Thyroid gland (tissue), 4 donors: ENCODE measurements at regions not wholly inside any gene's neighbourhood (a gene's known extent, or its start where the extent isn't known, plus 50 kb on each side); places are given as distances from the start of the nearest gene placed in this dataset.

ENCODE experiments used
- CTCF ChIP-seq, 6 experiments: fragments of 200-600 bp in 3 of 6; fragments of 450-650 bp in 3 of 6; sonication (generic) in 3 of 6; IDR thresholded peaks; one replicate each; pipeline ENCODE4 v1.5.1; 2016 to 2019; ENCODE audit warnings: antibody characterized with exemption in 6 of 6, mild to moderate bottlenecking in 2 of 6, inconsistent platforms in 1 of 6, moderate library complexity in 1 of 6
- POLR2A ChIP-seq, 2 donors: fragments of 450-650 bp; IDR thresholded peaks; one replicate each; pipeline ENCODE4 v1.6.1; 2017; ENCODE audit warnings: antibody characterized with exemption in 2 of 2, mild to moderate bottlenecking in 2 of 2, moderate library complexity in 1 of 2

DNA sequence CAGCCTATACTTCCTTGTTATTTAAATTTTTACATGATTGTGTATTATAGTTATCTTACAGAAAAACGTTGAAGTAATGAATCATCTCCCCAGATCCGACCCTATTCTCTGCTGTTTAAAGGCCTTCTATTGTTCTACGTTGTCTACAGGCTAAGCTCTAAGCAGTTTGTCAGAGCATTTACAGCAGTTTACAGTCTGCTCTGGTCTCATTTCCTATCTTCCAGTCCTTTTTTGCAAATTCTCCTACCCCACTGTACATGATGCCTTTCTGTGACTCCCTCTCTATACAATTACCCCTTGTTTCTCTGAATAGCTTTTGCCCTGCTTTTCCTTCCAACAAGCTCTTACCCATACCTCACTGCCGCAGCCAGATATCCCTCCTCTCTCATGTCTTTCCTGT is 319.2 kb upstream of the FMN2 start:
- TF ChIP-seq POLR2A (IDR thresholded peaks at IDR 0.05) (no peak), CTCF (IDR thresholded peaks at IDR 0.05) (no peak)
